HCT116 (cell line): ENCODE measurements at regions not wholly inside any gene's neighbourhood (a gene's known extent, or its start where the extent isn't known, plus 50 kb on each side); places are given as distances from the start of the nearest gene placed in this dataset.

ENCODE experiments used
- ATAC-seq: fragments of 200-7000 bp; cut with Tn5 transposase; 2 replicates; pipeline ENCODE4 v1.9.1; 2020; ENCODE audit warnings: mild to moderate bottlenecking, moderate library complexity
- BruUV-seq: library from RNA; stranded (reverse); fragments of 400-500 nt; replicated peaks from 2 replicates; lab custom pipeline; 2021; lab: Mats Ljungman, UMichigan
- CTCF ChIA-PET: fragments of 300-600 bp; sonication (Branson Sonifier 250); formaldehyde crosslinking; loops from one replicate; lab custom pipeline; 2021; ENCODE audit warnings: antibody characterized with exemption; lab: Charles Lee
- POLR2A ChIA-PET: fragments of 300-600, 350-600 bp; sonication (Branson Sonifier 250); formaldehyde crosslinking; loops from one replicate; lab custom pipeline; 2021; ENCODE audit warnings: antibody characterized with exemption; lab: Charles Lee
- RAD21 ChIA-PET, 2 experiments: fragments of 300-600 bp; sonication (Branson Sonifier 250); formaldehyde crosslinking; loops; one replicate each; lab custom pipeline; 2023; ENCODE audit warnings: low total read pairs in 2 of 2; ENCODE audit not compliant: uncharacterized antibody in 2 of 2, unreplicated experiment in 2 of 2, low non-redundant PET in 1 of 2; lab: Charles Lee
- DNase-seq: peaks from one replicate; pipeline ENCODE4 v3.0.0-alpha.2; 2010; ENCODE audit warnings: low read depth, low spot score
- H2AFZ ChIP-seq: fragments of 200-600 bp; shearing (Covaris generic), sonication (generic); 2 replicates; pipeline ENCODE4 v1.6.1; 2017; ENCODE audit warnings: low read depth, mixed run types, mixed read lengths, antibody characterized with exemption, low read length; ENCODE audit not compliant: poor library complexity, severe bottlenecking
- H3K27ac ChIP-seq: 2 replicates; pipeline ENCODE4 v1.5.1; 2012; ENCODE audit warnings: low read depth, low read length
- H3K27me3 ChIP-seq: fragments of 200-600 bp; sonication (generic); 2 replicates; pipeline ENCODE4 v1.6.1; 2016; ENCODE audit warnings: mixed run types, low read length, mixed read lengths; ENCODE audit not compliant: insufficient read depth
- H3K36me3 ChIP-seq, 2 experiments: fragments of 200-500 bp in 1 of 2; fragments of 200-600 bp in 1 of 2; sonication (Bioruptor generic) in 1 of 2; sonication (generic) in 1 of 2; 2 replicates each; pipeline versions ENCODE4 v1.5.1 to v1.6.1; 2014 to 2016; ENCODE audit warnings: low read length in 2 of 2, inconsistent platforms in 1 of 2, mixed read lengths in 1 of 2, mixed run types in 1 of 2; ENCODE audit not compliant: insufficient read depth in 2 of 2, control insufficient read depth in 1 of 2
- H3K4me1 ChIP-seq, 2 experiments: fragments of 200-600 bp in 1 of 2; sonication (generic) in 1 of 2; 2 replicates each; pipeline versions ENCODE4 v1.5.1 to v1.6.1; 2012 to 2017; ENCODE audit warnings: low read length in 2 of 2, inconsistent platforms in 1 of 2, mild to moderate bottlenecking in 1 of 2, mixed read lengths in 1 of 2, mixed run types in 1 of 2, moderate library complexity in 1 of 2; ENCODE audit not compliant: insufficient read depth in 2 of 2, control insufficient read depth in 1 of 2
- H3K4me2 ChIP-seq: fragments of 200-600 bp; sonication (generic); 2 replicates; pipeline ENCODE4 v1.6.1; 2017; ENCODE audit warnings: mixed run types, low read length, mixed read lengths
- H3K4me3 ChIP-seq, 2 experiments: fragments of 200-600 bp in 1 of 2; sonication (generic) in 1 of 2; replicated peaks in 1 of 2; 2 replicates each; pipeline ENCODE4 v1.5.1; 2011 to 2016; ENCODE audit warnings: low read length in 2 of 2, control low read depth in 1 of 2, low read depth in 1 of 2, mild to moderate bottlenecking in 1 of 2, mixed read lengths in 1 of 2, mixed run types in 1 of 2
- H3K79me2 ChIP-seq: fragments of 200-600 bp; sonication (generic); 2 replicates; pipeline ENCODE4 v1.6.1; 2017; ENCODE audit warnings: mild to moderate bottlenecking, mixed run types, low read length, moderate library complexity, mixed read lengths; ENCODE audit not compliant: insufficient read depth
- H3K9ac ChIP-seq: fragments of 200-600 bp; sonication (generic); 2 replicates; pipeline ENCODE4 v1.6.1; 2016; ENCODE audit warnings: low read length, mixed read lengths
- H3K9me2 ChIP-seq: fragments of 200-600 bp; sonication (generic), shearing (Covaris generic); 2 replicates; pipeline ENCODE4 v1.6.1; 2017; ENCODE audit warnings: mixed run types, mild to moderate bottlenecking, moderate library complexity; ENCODE audit not compliant: insufficient read depth
- H3K9me3 ChIP-seq, 2 experiments: fragments of 200-500 bp in 1 of 2; fragments of 200-600 bp in 1 of 2; sonication (Bioruptor generic) in 1 of 2; sonication (generic) in 1 of 2; 2 replicates each; pipeline ENCODE4 v1.6.1; 2014 to 2017; ENCODE audit warnings: low read length in 2 of 2, mixed read lengths in 2 of 2, inconsistent platforms in 1 of 2, low read depth in 1 of 2, mild to moderate bottlenecking in 1 of 2, mixed run types in 1 of 2, moderate library complexity in 1 of 2; ENCODE audit not compliant: control insufficient read depth in 1 of 2, insufficient read depth in 1 of 2
- H4K20me1 ChIP-seq: fragments of 200-600 bp; sonication (generic), shearing (Covaris generic); 2 replicates; pipeline ENCODE4 v1.6.1; 2017; ENCODE audit warnings: mixed run types, mild to moderate bottlenecking, moderate library complexity; ENCODE audit not compliant: insufficient read depth
- CEBPB ChIP-seq: IDR thresholded peaks from 2 replicates; pipeline ENCODE4 v1.6.1; 2012; ENCODE audit warnings: low read depth
- ELF1 ChIP-seq: IDR thresholded peaks from 2 replicates; pipeline ENCODE4 v1.6.1; 2012; ENCODE audit warnings: low read depth, borderline replicate concordance
- EZH2 ChIP-seq: fragments of 200-600 bp; sonication (generic); IDR thresholded peaks from 2 replicates; pipeline ENCODE4 v1.6.1; 2017; ENCODE audit warnings: antibody characterized with exemption, mixed run types
- EZH2phosphoT487 ChIP-seq: fragments of 200-600 bp; IDR thresholded peaks from 2 replicates; pipeline ENCODE4 v1.6.1; 2018; ENCODE audit warnings: antibody characterized with exemption, borderline replicate concordance
- FOSL1 ChIP-seq: IDR thresholded peaks from 2 replicates; pipeline ENCODE4 v1.6.1; 2012; ENCODE audit warnings: low read depth
- JUND ChIP-seq: IDR thresholded peaks from 2 replicates; pipeline ENCODE4 v1.6.1; 2012
- POLR2A ChIP-seq: IDR thresholded peaks from 2 replicates; pipeline ENCODE4 v1.7.0; 2011; ENCODE audit warnings: borderline replicate concordance; ENCODE audit not compliant: insufficient read depth, insufficient read length; ENCODE audit errors: extremely low read depth
- POLR2AphosphoS5 ChIP-seq: IDR thresholded peaks from 2 replicates; pipeline ENCODE4 v1.6.1; 2011; ENCODE audit warnings: mild to moderate bottlenecking, low read depth, low read length, moderate library complexity
- RAD21 ChIP-seq: IDR thresholded peaks from 2 replicates; pipeline ENCODE4 v1.6.1; 2012; ENCODE audit warnings: low read depth, mild to moderate bottlenecking
- SIN3A ChIP-seq: IDR thresholded peaks from 2 replicates; pipeline ENCODE4 v1.6.1; 2012; ENCODE audit warnings: low read depth
- SP1 ChIP-seq: IDR thresholded peaks from 2 replicates; pipeline ENCODE4 v1.6.1; 2012; ENCODE audit warnings: low read depth
- SRF ChIP-seq: IDR thresholded peaks from 2 replicates; pipeline ENCODE4 v1.6.1; 2012; ENCODE audit warnings: low read depth
- TCF7L2 ChIP-seq: IDR thresholded peaks from 2 replicates; pipeline ENCODE4 v1.7.0; 2011; ENCODE audit warnings: borderline replicate concordance, inconsistent platforms; ENCODE audit not compliant: insufficient read depth, insufficient read length; ENCODE audit errors: extremely low read depth
- ZFX ChIP-seq: fragments of 450-650 bp; IDR thresholded peaks from 2 replicates; pipeline ENCODE4 v1.6.1; 2017
- ZNF274 ChIP-seq: fragments of 200-500 bp; sonication (Bioruptor generic); IDR thresholded peaks from 2 replicates; pipeline ENCODE4 v1.6.1; 2014; ENCODE audit warnings: mild to moderate bottlenecking, low read depth, low read length, inconsistent platforms
- intact Hi-C: fragments of 100-400 bp; cut with micrococcal nuclease; formaldehyde crosslinking; loops from 2 replicates; pipeline ENCODE4 v1.10.0; 2022
- TF ChIP-seq, protein P1 (sequence below), 3 experiments: fragments of 200-600 bp in 1 of 3; sonication (generic) in 1 of 3; IDR thresholded peaks in 2 of 3; conservative IDR thresholded peaks in 1 of 3; 2 replicates each; pipeline ENCODE4 v1.5.1; 2012 to 2017; ENCODE audit warnings: low read depth in 2 of 3, low read length in 2 of 3, antibody characterized with exemption in 1 of 3, borderline replicate concordance in 1 of 3, control low read depth in 1 of 3, mild to moderate bottlenecking in 1 of 3, mixed read lengths in 1 of 3, mixed run types in 1 of 3, moderate library complexity in 1 of 3; ENCODE audit not compliant: insufficient read depth in 1 of 3
- TF ChIP-seq, protein P2 (sequence below): IDR thresholded peaks from 2 replicates; pipeline ENCODE4 v1.6.1; 2012
- TF ChIP-seq, protein P3 (sequence below): IDR thresholded peaks from 2 replicates; pipeline ENCODE4 v1.6.1; 2011; ENCODE audit warnings: mild to moderate bottlenecking, low read length, moderate library complexity; ENCODE audit not compliant: insufficient replicate concordance; ENCODE audit errors: extremely low read depth

DNA sequence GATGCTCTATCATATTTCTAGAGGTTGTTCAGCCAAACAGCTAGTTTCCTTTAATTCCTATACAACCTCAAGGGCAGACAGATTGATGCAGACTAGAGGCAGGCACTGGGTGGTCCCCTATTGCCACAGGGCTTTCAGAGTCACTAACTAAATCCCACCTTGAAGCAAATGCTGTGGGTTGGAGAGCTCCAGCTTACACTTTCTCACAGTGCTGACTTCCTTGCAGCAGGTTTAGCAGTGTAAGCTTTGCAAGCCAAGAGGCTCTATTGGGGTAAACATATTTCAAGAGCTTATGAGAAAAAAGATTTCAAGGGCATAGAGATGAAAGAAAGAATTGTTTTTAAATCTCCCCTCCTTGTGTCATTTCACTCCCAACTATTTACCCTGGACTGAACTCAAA, 366.5 kb upstream of the CRIM1 start:
- RAD21 ChIA-PET: no interaction called here
- H3K27ac ChIP-seq: no peak overlapping the region
- CTCF ChIA-PET: no interaction called here
- intact Hi-C loops: no loop called here
- BruUV-seq: no TSS peak
- no peaks in the 10 kb centered on the region for H3K27me3 ChIP-seq
- POLR2A ChIA-PET: interaction anchor here (0.7 kb wide), 1 partner anchor 34 kb away, joined by 5 read pairs; no protein-coding TSS in a partner anchor
- H3K36me3 ChIP-seq: no peaks in the 10 kb centered on the region
- ATAC-seq (no peak), DNase-seq (no peak)
- H3K4me1 ChIP-seq: no peaks in the 10 kb centered on the region
- H3K4me3 ChIP-seq: no peak overlapping the region
- H3K9ac ChIP-seq: no peak overlapping the region
- H3K9me3 ChIP-seq: no peaks in the 10 kb centered on the region
- no peaks in the 10 kb centered on the region for H3K79me2 ChIP-seq
- H4K20me1 ChIP-seq: no peaks in the 10 kb centered on the region
- H2AFZ ChIP-seq: no peak overlapping the region
- no peak overlapping the region for H3K4me2 ChIP-seq
- H3K9me2 ChIP-seq: no peaks in the 10 kb centered on the region
- TF ChIP-seq CEBPB (no peak), FOSL1 (no peak), TCF7L2 (no peak), ZFX (no peak), ELF1 (no peak), POLR2A (no peak), JUND (no peak), EZH2 (no peak), ZNF274 (no peak), SIN3A (no peak), SRF (no peak), POLR2AphosphoS5 (no peak), SP1 (no peak), RAD21 (no peak), EZH2phosphoT487 (no peak)
- TF ChIP-seq, protein P1, sequence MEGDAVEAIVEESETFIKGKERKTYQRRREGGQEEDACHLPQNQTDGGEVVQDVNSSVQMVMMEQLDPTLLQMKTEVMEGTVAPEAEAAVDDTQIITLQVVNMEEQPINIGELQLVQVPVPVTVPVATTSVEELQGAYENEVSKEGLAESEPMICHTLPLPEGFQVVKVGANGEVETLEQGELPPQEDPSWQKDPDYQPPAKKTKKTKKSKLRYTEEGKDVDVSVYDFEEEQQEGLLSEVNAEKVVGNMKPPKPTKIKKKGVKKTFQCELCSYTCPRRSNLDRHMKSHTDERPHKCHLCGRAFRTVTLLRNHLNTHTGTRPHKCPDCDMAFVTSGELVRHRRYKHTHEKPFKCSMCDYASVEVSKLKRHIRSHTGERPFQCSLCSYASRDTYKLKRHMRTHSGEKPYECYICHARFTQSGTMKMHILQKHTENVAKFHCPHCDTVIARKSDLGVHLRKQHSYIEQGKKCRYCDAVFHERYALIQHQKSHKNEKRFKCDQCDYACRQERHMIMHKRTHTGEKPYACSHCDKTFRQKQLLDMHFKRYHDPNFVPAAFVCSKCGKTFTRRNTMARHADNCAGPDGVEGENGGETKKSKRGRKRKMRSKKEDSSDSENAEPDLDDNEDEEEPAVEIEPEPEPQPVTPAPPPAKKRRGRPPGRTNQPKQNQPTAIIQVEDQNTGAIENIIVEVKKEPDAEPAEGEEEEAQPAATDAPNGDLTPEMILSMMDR (IDR thresholded peaks at IDR 0.05 in 2 of 3, conservative IDR thresholded peaks at IDR 0.05 in 1 of 3; ENCODE audit: borderline replicate concordance in 1 of 3, insufficient read depth in 1 of 3, low read depth in 2 of 3, low read length in 2 of 3): no peak
- TF ChIP-seq, protein P2, sequence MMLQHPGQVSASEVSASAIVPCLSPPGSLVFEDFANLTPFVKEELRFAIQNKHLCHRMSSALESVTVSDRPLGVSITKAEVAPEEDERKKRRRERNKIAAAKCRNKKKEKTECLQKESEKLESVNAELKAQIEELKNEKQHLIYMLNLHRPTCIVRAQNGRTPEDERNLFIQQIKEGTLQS: no peak
- TF ChIP-seq, protein P3, sequence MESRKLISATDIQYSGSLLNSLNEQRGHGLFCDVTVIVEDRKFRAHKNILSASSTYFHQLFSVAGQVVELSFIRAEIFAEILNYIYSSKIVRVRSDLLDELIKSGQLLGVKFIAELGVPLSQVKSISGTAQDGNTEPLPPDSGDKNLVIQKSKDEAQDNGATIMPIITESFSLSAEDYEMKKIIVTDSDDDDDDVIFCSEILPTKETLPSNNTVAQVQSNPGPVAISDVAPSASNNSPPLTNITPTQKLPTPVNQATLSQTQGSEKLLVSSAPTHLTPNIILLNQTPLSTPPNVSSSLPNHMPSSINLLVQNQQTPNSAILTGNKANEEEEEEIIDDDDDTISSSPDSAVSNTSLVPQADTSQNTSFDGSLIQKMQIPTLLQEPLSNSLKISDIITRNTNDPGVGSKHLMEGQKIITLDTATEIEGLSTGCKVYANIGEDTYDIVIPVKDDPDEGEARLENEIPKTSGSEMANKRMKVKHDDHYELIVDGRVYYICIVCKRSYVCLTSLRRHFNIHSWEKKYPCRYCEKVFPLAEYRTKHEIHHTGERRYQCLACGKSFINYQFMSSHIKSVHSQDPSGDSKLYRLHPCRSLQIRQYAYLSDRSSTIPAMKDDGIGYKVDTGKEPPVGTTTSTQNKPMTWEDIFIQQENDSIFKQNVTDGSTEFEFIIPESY: no peak
